Thyroid gland (tissue), 4 donors: ENCODE measurements at regions not wholly inside any gene's neighbourhood (a gene's known extent, or its start where the extent isn't known, plus 50 kb on each side); places are given as distances from the start of the nearest gene placed in this dataset.
A peak's percentile ranks its signal among the peaks of the same experiment; 100 is the strongest.
"Not testable (repeated sequence)": the region's sequence is repeated elsewhere in the genome, so short reads cannot be mapped to it uniquely, and the experiment has no call there.

ENCODE experiments used
- DNase-seq, 2 donors: peaks; one replicate each; pipeline ENCODE4 v3.0.0-alpha.2; 2019
- H3K27ac ChIP-seq, 3 donors: fragments of 200-600 bp; sonication (generic); 1 replicate in 2 of 3; 2 replicates in 1 of 3; pipeline ENCODE4 v1.5.1; 2016 to 2019; ENCODE audit warnings: mild to moderate bottlenecking in 1 of 3, moderate library complexity in 1 of 3
- H3K27me3 ChIP-seq: fragments of 200-600 bp; sonication (generic); one replicate; pipeline ENCODE4 v1.5.1; 2019
- H3K36me3 ChIP-seq, 2 donors: fragments of 200-600 bp; sonication (generic); one replicate each; pipeline ENCODE4 v1.5.1; 2016 to 2019
- H3K4me1 ChIP-seq, 2 donors: fragments of 200-600 bp; sonication (generic); one replicate each; pipeline ENCODE4 v1.5.1; 2017 to 2019
- H3K4me3 ChIP-seq, 3 donors: fragments of 200-600 bp; sonication (generic); replicated peaks in 1 of 3; 1 replicate in 2 of 3; 2 replicates in 1 of 3; pipeline ENCODE4 v1.5.1; 2016; ENCODE audit warnings: mild to moderate bottlenecking in 1 of 3
- H3K9me3 ChIP-seq: fragments of 200-600 bp; sonication (generic); one replicate; pipeline ENCODE4 v1.5.1; 2017
- CTCF ChIP-seq, 6 experiments: fragments of 200-600 bp in 3 of 6; fragments of 450-650 bp in 3 of 6; sonication (generic) in 3 of 6; IDR thresholded peaks; one replicate each; pipeline ENCODE4 v1.5.1; 2016 to 2019; ENCODE audit warnings: antibody characterized with exemption in 6 of 6, mild to moderate bottlenecking in 2 of 6, inconsistent platforms in 1 of 6, moderate library complexity in 1 of 6
- WGBS, 2 donors: methylation state at CpG; one replicate each; pipeline ENCODE4 v1.1.5; 2017; 5-methylcytosine and 5-hydroxymethylcytosine counted together
- intact Hi-C: fragments of 100-400 bp; cut with DNase I; formaldehyde crosslinking; loops from one replicate; pipeline ENCODE4 v1.15.1; 2023

- H3K9me3 ChIP-seq, H3K4me1 ChIP-seq, H3K27ac ChIP-seq, H3K4me3 ChIP-seq, H3K27me3 ChIP-seq, H3K36me3 ChIP-seq, DNase-seq, intact Hi-C loops: not testable (repeated sequence)
- WGBS, 2 donors = 92% methylated on average over 10 of the region's 10 CpGs
Observed at GRCh38 chr5:34179453-34180190, 136.6 kb upstream of the C1QTNF3 start.

GRCh38 chr5:34180225-34180624, 137.2 kb upstream of the C1QTNF3 start:
- H3K36me3 ChIP-seq, H3K4me1 ChIP-seq, H3K27me3 ChIP-seq, H3K4me3 ChIP-seq, DNase-seq, H3K27ac ChIP-seq, intact Hi-C loops, H3K9me3 ChIP-seq: not testable (repeated sequence)
- 95% methylated on average over 10 of the region's 10 CpGs for WGBS, 2 donors

- H3K9me3 ChIP-seq, H3K36me3 ChIP-seq, H3K27ac ChIP-seq, intact Hi-C loops, H3K27me3 ChIP-seq, H3K4me1 ChIP-seq, H3K4me3 ChIP-seq: not testable (repeated sequence)
- DNase-seq = peak in 1 of 2 donors; percentile 17
- 86 to 89% methylated on average over 12 of the region's 14 CpGs for WGBS, 2 donors
Observed at GRCh38 chr5:34180940-34181614, 138.1 kb upstream of the C1QTNF3 start.

GRCh38 chr5:34185005-34185404, 142.0 kb upstream of the C1QTNF3 start:
- H3K27me3 ChIP-seq, H3K4me1 ChIP-seq, H3K27ac ChIP-seq, intact Hi-C loops, H3K36me3 ChIP-seq, H3K9me3 ChIP-seq, H3K4me3 ChIP-seq, DNase-seq: not testable (repeated sequence)
- 95 to 98% methylated on average over 6 of the region's 6 CpGs for WGBS, 2 donors

- H3K4me1 ChIP-seq, H3K9me3 ChIP-seq, DNase-seq, H3K4me3 ChIP-seq, intact Hi-C loops, H3K27ac ChIP-seq, H3K36me3 ChIP-seq, H3K27me3 ChIP-seq: not testable (repeated sequence)
- 89% methylated on average over 2 of the region's 2 CpGs for WGBS, 2 donors
Observed at GRCh38 chr5:34185572-34185971, 142.6 kb upstream of the C1QTNF3 start.

- intact Hi-C loops, DNase-seq, H3K27me3 ChIP-seq, H3K27ac ChIP-seq, H3K4me1 ChIP-seq, H3K9me3 ChIP-seq, H3K4me3 ChIP-seq, H3K36me3 ChIP-seq: not testable (repeated sequence)
- 95 to 96% methylated on average over 2 of the region's 2 CpGs for WGBS, 2 donors
Observed at GRCh38 chr5:34186108-34186507, 143.1 kb upstream of the C1QTNF3 start.

GRCh38 chr5:34186865-34187264, 143.9 kb upstream of the C1QTNF3 start:
- H3K27me3 ChIP-seq, H3K9me3 ChIP-seq, DNase-seq, H3K36me3 ChIP-seq, intact Hi-C loops, H3K27ac ChIP-seq, H3K4me1 ChIP-seq, H3K4me3 ChIP-seq: not testable (repeated sequence)
- 94% methylated on average over 2 of the region's 2 CpGs for WGBS, 2 donors

GRCh38 chr5:34187441-34187840, 144.4 kb upstream of the C1QTNF3 start:
- H3K4me1 ChIP-seq, H3K36me3 ChIP-seq, H3K27me3 ChIP-seq, intact Hi-C loops, DNase-seq, H3K9me3 ChIP-seq, H3K27ac ChIP-seq, H3K4me3 ChIP-seq: not testable (repeated sequence)
- 95 to 96% methylated on average over 4 of the region's 4 CpGs for WGBS, 2 donors

- H3K36me3 ChIP-seq, intact Hi-C loops, H3K27me3 ChIP-seq, H3K27ac ChIP-seq, H3K4me1 ChIP-seq, H3K9me3 ChIP-seq, H3K4me3 ChIP-seq: not testable (repeated sequence)
- 94 to 97% methylated on average over 6 to 9 of the region's 11 CpGs for WGBS, 2 donors
- TF ChIP-seq CTCF (IDR thresholded peaks at IDR 0.05) = peak in 2 of 6 experiments; percentile 21 to 35
- peak; percentile 32 to 37 for DNase-seq
Observed at GRCh38 chr5:34188001-34188822, 145.2 kb upstream of the C1QTNF3 start.

- H3K36me3 ChIP-seq, intact Hi-C loops, H3K27ac ChIP-seq, H3K4me3 ChIP-seq, H3K4me1 ChIP-seq, H3K27me3 ChIP-seq, H3K9me3 ChIP-seq: not testable (repeated sequence)
- DNase-seq = peak in 1 of 2 donors; percentile 8
- WGBS, 2 donors = 95 to 97% methylated on average over 16 to 18 of the region's 21 CpGs
Observed at GRCh38 chr5:34189246-34189645, 146.2 kb upstream of the C1QTNF3 start.

- WGBS, 2 donors = 95 to 96% methylated on average over 16 of the region's 16 CpGs
- H3K36me3 ChIP-seq, H3K4me1 ChIP-seq, H3K27ac ChIP-seq, H3K4me3 ChIP-seq, H3K9me3 ChIP-seq, H3K27me3 ChIP-seq, intact Hi-C loops: not testable (repeated sequence)
- peak in 1 of 2 donors; percentile 4 for DNase-seq
Observed at GRCh38 chr5:34189752-34190411, 146.9 kb upstream of the C1QTNF3 start.
